Ovary (tissue), 3 donors: ENCODE measurements at regions not wholly inside any gene's neighbourhood (a gene's known extent, or its start where the extent isn't known, plus 50 kb on each side); places are given as distances from the start of the nearest gene placed in this dataset.

Experiments used
- CTCF ChIP-seq, 3 donors: fragments of 450-650 bp in 2 of 3; fragments of 200-600 bp in 1 of 3; IDR thresholded peaks; one replicate each; pipeline versions ENCODE4 v1.5.1 to v1.8.0; 2016 to 2022; ENCODE audit warnings: antibody characterized with exemption in 3 of 3, mild to moderate bottlenecking in 1 of 3
- POLR2A ChIP-seq: fragments of 450-650 bp; IDR thresholded peaks from one replicate; pipeline ENCODE4 v1.6.1; 2017; ENCODE audit warnings: antibody characterized with exemption, mild to moderate bottlenecking, moderate library complexity
- donor health status: DM: no; HTN: no; CAD: no.

GRCh38 chr5:164005071-164005470 lies 499.7 kb downstream of the MAT2B start:
- no peak for TF ChIP-seq CTCF (IDR thresholded peaks at IDR 0.05)
- no peak for TF ChIP-seq POLR2A
